ENCODE measurements at regions not wholly inside any gene's neighbourhood (a gene's known extent, or its start where the extent isn't known, plus 50 kb on each side); places are given as distances from the start of the nearest gene placed in this dataset.

- in situ Hi-C loops (cut with MboI) (no loop called here), intact Hi-C loops (cut with micrococcal nuclease; ENCODE audit: unreplicated experiment) (no loop called here)
- FAIRE-seq, result no peak
- Histone ChIP-seq H3K36me3 (ENCODE audit: control insufficient read depth in 2 of 2, insufficient read depth in 2 of 2, low read length in 1 of 2) (no peaks in the 10 kb centered on the region), H3K4me3 (no peak overlapping the region), H3K4me1 (ENCODE audit: control insufficient read depth, insufficient read depth, low read length) (no peaks in the 10 kb centered on the region), H4K20me1 (ENCODE audit: control insufficient read depth, insufficient read depth) (no peaks in the 10 kb centered on the region), H3K27me3 (replicated peaks in 1 of 2; ENCODE audit: control insufficient read depth in 2 of 2, insufficient read depth in 2 of 2, low read length in 1 of 2) (no peaks in the 10 kb centered on the region; a peak in 1 of 4 replicates), H2AFZ (ENCODE audit: control insufficient read depth, low read depth, low read length) (no peak overlapping the region), H3K27ac (ENCODE audit: control insufficient read depth, insufficient read depth) (no peak overlapping the region), H3K9ac (ENCODE audit: control insufficient read depth, insufficient read depth, low read length) (no peak overlapping the region), H3K4me2 (ENCODE audit: control insufficient read depth, insufficient read depth) (no peak overlapping the region), H3K9me3 (replicated peaks; ENCODE audit: control insufficient read depth, insufficient read depth, low read length) (no peaks in the 10 kb centered on the region), H3K79me2 (ENCODE audit: control insufficient read depth, insufficient read depth, low read length) (no peaks in the 10 kb centered on the region)
- ChIA-PET POLR2A (no interaction called here), SMC1A (ENCODE audit: uncharacterized antibody, unreplicated experiment) (interaction anchor here (0.9 kb wide), 1 partner anchor 135 kb away, joined by 3 read pairs; no protein-coding TSS in a partner anchor), CTCF (interaction anchor here (2.1 kb wide), 1 partner anchor 17 kb away, joined by 7 read pairs; no protein-coding TSS in a partner anchor), RAD21 (ENCODE audit: unreplicated experiment) (no interaction called here)
- no TSS peak for BruUV-seq (replicated peaks)
- ATAC-seq, result no peak
- WGBS (ENCODE audit: insufficient coverage, insufficient replicate concordance, low lambda C conversion rate, missing lambda C conversion rate), result 82% methylated on average over 6 of the region's 6 CpGs
- DNase-seq (ENCODE audit: low read depth, low spot score), result no peak
- TF ChIP-seq EZH2 (IDR thresholded peaks at IDR 0.05; ENCODE audit: borderline replicate concordance, control insufficient read depth, low read depth, low read length) (no peak), TAF1 (IDR thresholded peaks at IDR 0.05; ENCODE audit: borderline replicate concordance, low read depth, low read length) (no peak), POLR2AphosphoS5 (IDR thresholded peaks at IDR 0.05; ENCODE audit: low read length) (no peak), TCF12 (IDR thresholded peaks at IDR 0.05; ENCODE audit: low read depth, low read length) (no peak), MXI1 (IDR thresholded peaks at IDR 0.05; ENCODE audit: low read depth, low read length) (no peak), BMI1 (IDR thresholded peaks at IDR 0.05; ENCODE audit: borderline replicate concordance) (no peak), NFXL1 (IDR thresholded peaks at IDR 0.05; ENCODE audit: borderline replicate concordance) (no peak), CHD4 (IDR thresholded peaks at IDR 0.05) (no peak), LARP7 (IDR thresholded peaks at IDR 0.05) (no peak), RBBP5 (conservative IDR thresholded peaks at IDR 0.05) (no peak), ELK1 (IDR thresholded peaks at IDR 0.05; ENCODE audit: low read depth, low read length) (no peak), NR2F1 (conservative IDR thresholded peaks at IDR 0.05) (no peak), STAT3 (IDR thresholded peaks at IDR 0.05; ENCODE audit: low read depth, low read length) (no peak), MAX (IDR thresholded peaks at IDR 0.05; ENCODE audit: low read depth, low read length) (no peak), ZNF622 (IDR thresholded peaks at IDR 0.05) (no peak), SMAD5 (IDR thresholded peaks at IDR 0.05; ENCODE audit: low read depth) (no peak), HCFC1 (IDR thresholded peaks at IDR 0.05; ENCODE audit: low read length) (no peak), IKZF1 (conservative IDR thresholded peaks at IDR 0.05) (no peak), RUNX3 (IDR thresholded peaks at IDR 0.05; ENCODE audit: low read length) (no peak)
These were observed 129.3 kb upstream of the KIF26B start for GRCh38 chr1:245025525-245025924.
